Dermis microvascular lymphatic vessel endothelial cell (primary cell): ENCODE measurements at regions not wholly inside any gene's neighbourhood (a gene's known extent, or its start where the extent isn't known, plus 50 kb on each side); places are given as distances from the start of the nearest gene placed in this dataset.
"Not testable (repeated sequence)": the region's sequence is repeated elsewhere in the genome, so short reads cannot be mapped to it uniquely, and the experiment has no call there.

Experiments
- DNase-seq, 2 donors: peaks; one replicate each; pipeline versions ENCODE4 v3.0.0 to v3.0.0-alpha.2; 2010; ENCODE audit warnings: low read depth in 2 of 2

DNA sequence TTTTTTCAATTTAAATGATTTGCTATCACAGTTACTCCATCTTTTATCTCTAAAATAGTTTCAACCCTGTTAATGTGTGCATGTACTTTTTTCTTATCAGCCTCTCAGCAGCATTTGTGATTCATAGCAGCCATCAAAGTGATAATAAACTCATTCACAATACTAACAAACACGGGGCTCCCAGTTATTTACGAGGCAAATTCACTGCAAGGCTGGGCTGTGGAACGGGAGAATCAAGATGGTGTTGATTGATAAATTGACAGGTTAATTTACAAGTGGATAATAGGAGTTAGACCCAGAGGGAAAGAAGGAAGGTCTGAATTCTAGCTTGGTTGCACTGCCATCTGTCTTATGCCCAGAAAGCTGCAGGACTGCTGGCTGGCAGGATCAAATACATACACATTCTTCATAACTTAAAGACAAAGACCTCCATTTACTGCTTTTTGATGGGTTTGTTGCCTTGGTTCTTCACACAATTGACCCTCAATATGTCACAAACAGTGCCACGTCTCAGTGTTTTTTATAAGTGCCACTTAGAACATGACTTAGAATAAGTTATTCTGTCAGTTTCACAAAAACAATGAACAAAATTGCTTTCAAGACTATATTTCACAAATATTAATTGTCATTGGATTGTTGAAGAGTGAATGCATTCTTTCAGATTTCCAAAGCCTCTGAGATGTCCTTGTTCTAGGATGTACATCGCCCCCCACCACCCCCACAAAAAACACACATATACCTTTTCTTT lies 562.8 kb downstream of the NR2F2 start:
- DNase-seq = peak; percentile 40 to 72

DNA sequence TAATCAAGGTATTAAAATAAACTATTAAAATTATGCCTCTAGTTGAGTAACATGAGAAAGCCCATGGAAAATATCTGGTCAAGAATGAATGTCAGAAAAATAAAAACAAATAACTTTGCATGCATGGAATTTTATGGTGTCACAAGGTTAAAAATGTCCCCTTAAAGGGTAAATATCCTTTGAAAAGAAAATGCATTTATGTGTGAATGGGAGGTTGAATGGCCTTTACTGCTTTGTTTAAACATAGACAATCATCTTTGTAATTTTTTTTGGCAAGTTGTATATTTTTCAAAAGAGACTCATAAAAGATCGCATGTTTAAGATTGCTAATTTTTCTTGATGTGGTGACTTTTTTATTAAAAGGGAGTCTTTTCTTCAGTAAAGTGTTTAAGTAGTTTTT lies 564.2 kb downstream of the NR2F2 start:
- no peak for DNase-seq

DNA sequence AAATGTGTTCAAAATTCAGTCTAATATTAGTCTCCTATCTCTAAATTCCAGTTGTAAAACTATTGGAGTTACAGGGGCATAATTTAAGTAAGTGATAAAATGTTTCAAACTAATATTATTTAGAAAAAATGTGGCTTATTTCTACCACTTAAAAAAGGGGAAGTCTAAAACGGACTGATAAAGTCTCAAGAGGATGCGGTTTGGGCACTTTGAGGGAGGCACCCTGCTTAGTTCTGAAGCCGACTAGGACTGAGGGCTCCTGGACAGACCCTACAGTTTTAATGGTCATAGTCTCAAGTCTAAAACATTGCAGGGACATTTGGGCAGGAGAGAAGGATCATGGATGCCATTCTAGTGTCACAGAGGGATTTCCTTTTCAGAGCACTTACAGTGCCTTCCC lies 566.3 kb downstream of the NR2F2 start:
- no peak for DNase-seq

GRCh38 chr15:96914081-96914480 lies 583.6 kb downstream of the NR2F2 start:
- DNase-seq = no peak

- no peak for DNase-seq
Measured at GRCh38 chr15:96916750-96917149, 586.2 kb downstream of the NR2F2 start.

GRCh38 chr15:96924570-96924969 lies 594.1 kb downstream of the NR2F2 start:
- no peak for DNase-seq

- DNase-seq = peak in 1 of 2 donors; percentile 33
Measured at GRCh38 chr15:96947296-96948229, 617.1 kb downstream of the NR2F2 start.

GRCh38 chr15:96948981-96949380 lies 618.5 kb downstream of the NR2F2 start:
- peak in 1 of 2 donors; percentile 3 for DNase-seq

GRCh38 chr15:96958721-96959120 lies 628.2 kb downstream of the NR2F2 start:
- DNase-seq = no peak

GRCh38 chr15:96959501-96959900 lies 629.0 kb downstream of the NR2F2 start:
- no peak for DNase-seq

DNA sequence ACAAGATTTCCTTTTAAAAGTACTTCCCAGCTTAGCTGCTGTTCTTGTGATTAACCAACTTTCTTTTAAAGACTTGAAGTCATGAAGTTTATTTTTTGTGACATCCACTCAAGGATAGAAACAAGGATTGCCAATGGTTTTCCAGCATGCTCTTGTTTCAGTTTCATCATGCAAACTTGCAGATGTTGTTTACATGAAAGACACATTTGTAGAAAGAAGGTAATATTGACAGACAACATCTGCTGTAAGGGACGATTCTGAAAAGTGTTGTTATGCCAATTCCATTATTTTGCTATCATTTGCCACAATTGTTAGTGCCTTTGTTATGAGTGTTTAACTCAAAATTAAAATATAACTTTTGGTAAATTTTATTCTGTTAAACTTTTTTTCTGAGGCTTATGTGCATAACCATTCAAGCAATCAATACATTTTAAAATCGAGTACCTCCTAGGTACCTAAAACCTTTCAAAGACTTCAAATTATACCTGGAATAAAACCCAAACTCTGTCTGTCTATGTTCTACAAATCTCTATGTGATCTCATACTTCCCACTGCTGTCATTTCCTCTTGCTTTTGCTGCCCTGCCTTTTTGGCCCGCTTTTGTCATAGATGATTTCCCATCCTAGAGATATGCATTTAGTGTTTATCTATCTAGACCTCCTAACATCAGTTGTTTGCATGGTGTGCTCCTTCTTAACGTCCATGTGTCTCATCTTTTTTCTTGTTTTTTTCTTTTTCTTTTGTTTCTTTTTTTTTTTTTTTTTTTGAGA lies 630.4 kb downstream of the NR2F2 start:
- no peak for DNase-seq

DNA sequence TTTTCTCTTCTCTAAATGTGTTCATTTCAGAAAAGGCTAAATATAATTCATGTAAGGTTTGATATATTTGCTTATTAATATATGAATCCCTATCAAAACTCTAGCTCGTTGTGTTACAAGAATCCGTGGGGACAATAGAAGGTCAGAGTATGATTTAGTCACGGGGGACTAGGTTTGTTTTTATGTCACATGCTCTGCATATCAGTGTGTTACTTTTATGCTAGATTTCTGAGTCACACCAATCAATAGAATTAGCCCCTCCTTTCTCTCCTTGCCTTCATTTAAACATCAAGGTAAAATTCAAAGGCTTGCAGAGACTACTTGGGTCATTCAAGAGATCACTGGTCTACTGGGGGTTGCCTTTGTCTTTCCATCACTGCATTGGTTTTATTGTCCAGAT lies 636.1 kb downstream of the NR2F2 start:
- DNase-seq = no peak

DNA sequence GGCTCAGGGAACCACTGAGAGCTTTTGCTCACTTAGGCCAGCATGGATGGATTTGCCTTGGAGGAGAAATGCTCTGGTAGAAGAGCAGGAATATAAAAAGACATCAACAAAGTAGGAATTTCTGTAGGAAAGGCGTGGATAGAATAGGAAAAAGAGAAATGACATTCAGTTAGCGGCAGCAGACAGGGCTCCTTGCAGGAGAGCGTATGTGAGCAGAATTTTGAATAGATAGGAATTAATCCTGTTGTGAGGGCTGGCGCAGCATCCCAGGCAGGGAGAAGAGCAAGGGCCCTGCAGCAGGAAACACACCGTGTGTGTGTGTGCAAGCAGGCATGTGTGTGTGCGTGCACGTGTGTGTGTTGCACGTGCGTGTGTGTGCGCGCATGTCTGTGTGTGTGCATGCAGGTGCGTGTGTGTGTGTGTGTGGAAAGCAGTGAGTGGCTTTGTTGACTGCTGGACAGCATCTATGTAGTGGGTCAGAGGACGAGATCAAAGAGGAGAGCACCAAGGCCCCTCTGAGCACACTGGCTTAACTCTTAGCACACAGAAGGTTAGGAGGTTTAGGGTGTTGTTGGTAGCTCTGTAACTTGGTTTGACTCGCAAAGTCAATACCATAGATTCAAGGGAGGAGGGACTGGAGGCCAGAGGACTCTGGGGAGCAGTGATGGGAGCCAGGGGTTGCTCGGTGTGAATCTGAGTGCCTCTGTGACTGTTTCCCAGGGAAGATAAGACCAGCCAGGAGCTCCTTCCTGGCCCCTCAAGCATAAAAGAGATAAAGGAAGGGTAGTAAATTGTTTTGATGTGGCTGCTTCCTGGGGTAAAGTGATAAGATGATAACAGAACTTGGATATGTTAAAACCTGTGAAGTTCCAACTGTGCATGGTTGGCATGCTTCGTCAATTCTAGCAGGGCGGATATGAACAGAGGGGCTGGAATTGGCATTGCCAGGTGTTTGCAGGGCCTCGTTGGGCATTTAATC lies 639.5 kb downstream of the NR2F2 start:
- no peak for DNase-seq

DNA sequence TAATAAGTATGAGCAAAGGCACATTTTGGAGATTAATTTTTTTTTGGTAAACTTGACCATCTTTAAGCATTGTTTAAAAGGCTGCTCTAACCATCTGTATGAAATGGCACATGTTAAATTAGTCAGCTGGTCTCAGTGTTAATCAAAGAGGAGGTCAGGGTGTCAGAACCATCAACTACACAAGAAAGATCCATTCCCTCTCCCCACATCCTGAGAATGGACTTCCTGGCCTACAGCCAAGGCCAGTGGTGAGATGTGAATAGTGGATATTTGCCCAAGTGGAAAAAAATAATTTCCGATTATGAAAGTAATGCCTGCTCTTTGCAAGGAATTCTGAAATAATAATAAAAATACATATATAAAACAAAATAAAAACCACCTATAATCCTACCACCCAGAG lies 641.7 kb downstream of the NR2F2 start:
- DNase-seq = peak in 1 of 2 donors; percentile 62

- DNase-seq = peak in 1 of 2 donors; percentile 18
Measured at GRCh38 chr15:96974761-96975160, 644.3 kb downstream of the NR2F2 start.

GRCh38 chr15:96977886-96978285 lies 647.4 kb downstream of the NR2F2 start:
- no peak for DNase-seq

- DNase-seq = no peak
Measured at GRCh38 chr15:96978937-96979473, 648.5 kb downstream of the NR2F2 start.

DNA sequence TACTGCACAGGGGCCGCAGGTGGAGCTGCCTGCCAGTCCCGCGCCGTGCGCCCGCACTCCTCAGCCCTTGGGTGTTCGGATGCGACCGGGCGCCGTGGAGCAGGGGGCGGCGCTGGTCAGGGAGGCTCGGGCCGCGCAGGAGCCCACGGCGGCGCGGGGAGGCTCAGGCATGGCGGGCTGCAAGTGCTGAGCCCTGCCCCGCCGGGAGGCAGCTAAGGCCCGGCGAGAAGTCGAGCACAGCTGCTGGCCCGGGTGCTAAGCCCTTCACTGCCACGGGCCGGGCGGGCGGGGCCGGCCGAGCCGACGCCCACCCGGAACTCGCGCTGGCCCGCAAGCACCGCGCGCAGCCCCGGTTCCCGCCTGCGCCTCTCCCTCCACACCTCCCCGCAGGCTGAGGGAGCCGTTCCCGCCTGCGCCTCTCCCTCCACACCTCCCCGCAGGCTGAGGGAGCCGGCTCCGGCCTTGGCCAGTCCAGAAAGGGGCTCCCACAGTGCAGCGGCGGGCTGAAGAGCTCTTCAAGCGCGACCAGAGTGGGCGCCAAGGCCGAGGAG lies 653.7 kb downstream of the NR2F2 start:
- DNase-seq = not testable (repeated sequence)

GRCh38 chr15:96992817-96993216 lies 662.3 kb downstream of the NR2F2 start:
- peak in 1 of 2 donors; percentile 83 for DNase-seq

DNA sequence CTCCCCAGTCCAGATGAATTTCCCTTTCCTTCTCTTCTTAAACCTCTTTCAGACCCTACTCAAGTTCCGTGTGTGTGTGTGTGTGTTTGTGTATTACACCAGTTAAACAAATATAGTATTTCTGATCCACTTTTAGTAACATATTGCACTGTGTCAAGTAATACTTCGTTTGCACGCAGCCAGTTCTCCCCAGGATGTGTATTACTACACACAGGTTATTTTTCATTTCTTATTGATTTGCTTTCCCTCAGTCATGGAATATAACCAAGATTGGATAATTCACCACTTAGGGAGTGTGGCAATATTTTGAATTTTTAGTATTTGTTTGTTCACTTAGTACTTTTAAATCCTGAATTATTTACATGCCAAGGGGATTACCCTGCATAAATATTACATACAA lies 667.0 kb downstream of the NR2F2 start:
- DNase-seq = no peak
